Testis (tissue), 2 donors: ENCODE measurements at regions not wholly inside any gene's neighbourhood (a gene's known extent, or its start where the extent isn't known, plus 50 kb on each side); places are given as distances from the start of the nearest gene placed in this dataset.

ENCODE experiments used
- DNase-seq: peaks from one replicate; pipeline ENCODE4 v3.0.0-alpha.2; 2019
- H3K27ac ChIP-seq, 2 donors: fragments of 200-600 bp; sonication (generic); one replicate each; pipeline ENCODE4 v1.5.1; 2019
- H3K27me3 ChIP-seq: fragments of 200-600 bp; sonication (generic); one replicate; pipeline ENCODE4 v1.5.1; 2019
- H3K36me3 ChIP-seq: fragments of 200-600 bp; sonication (generic); one replicate; pipeline ENCODE4 v1.5.1; 2017; ENCODE audit warnings: low read depth; ENCODE audit errors: missing control alignments
- H3K4me1 ChIP-seq: fragments of 200-600 bp; sonication (generic); one replicate; pipeline ENCODE4 v1.5.1; 2019
- H3K4me3 ChIP-seq, 2 donors: fragments of 200-600 bp; sonication (generic); one replicate each; pipeline ENCODE4 v1.5.1; 2017 to 2019
- H3K9me3 ChIP-seq: fragments of 200-600 bp; sonication (generic); one replicate; pipeline ENCODE4 v1.5.1; 2017
- POLR2A ChIP-seq: fragments of 450-650 bp; IDR thresholded peaks from one replicate; pipeline ENCODE4 v1.6.1; 2017; ENCODE audit warnings: antibody characterized with exemption, mild to moderate bottlenecking, moderate library complexity
- WGBS, 2 donors: methylation state at CpG; one replicate each; pipeline ENCODE4 v1.1.5; 2018; 5-methylcytosine and 5-hydroxymethylcytosine counted together
- intact Hi-C: fragments of 100-400 bp; cut with DNase I; formaldehyde crosslinking; loops from one replicate; pipeline ENCODE4 v1.15.1; 2023; ENCODE audit warnings: low total_unique reads
- TF ChIP-seq, protein P1 (sequence below), 3 experiments: fragments of 450-650 bp in 2 of 3; fragments of 200-600 bp in 1 of 3; sonication (generic) in 1 of 3; IDR thresholded peaks; one replicate each; pipeline ENCODE4 v1.5.1; 2016 to 2019; ENCODE audit warnings: antibody characterized with exemption in 3 of 3, mild to moderate bottlenecking in 2 of 3, moderate library complexity in 1 of 3

DNA sequence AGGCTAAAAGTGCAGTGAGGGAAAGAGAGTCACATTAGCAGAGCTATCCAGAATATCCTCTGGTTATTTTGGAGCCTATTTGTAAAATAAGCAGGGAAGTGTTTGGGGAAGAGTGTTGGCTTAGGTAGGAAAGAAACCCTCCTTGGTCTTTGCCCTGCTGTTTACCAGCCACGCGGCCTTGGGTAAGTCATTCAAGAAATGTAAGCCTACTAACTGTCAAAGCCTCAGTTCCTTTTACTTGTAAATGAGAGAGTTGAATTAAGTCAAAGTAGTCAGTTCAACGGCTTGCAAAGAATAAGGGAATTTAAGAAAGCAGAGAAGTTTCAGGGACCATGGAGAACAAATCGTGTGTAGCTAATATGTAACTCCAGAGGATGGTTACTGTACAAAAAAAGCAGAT, 75.8 kb upstream of the TNC start:
- no peak for DNase-seq
- intact Hi-C loops = no loop called here
- no peak overlapping the region for H3K4me3 ChIP-seq
- 78 to 84% methylated on average over 4 of the region's 4 CpGs for WGBS, 2 donors
- H3K27me3 ChIP-seq = no peaks in the 10 kb centered on the region
- no peaks in the 10 kb centered on the region for H3K9me3 ChIP-seq
- H3K4me1 ChIP-seq = no peaks in the 10 kb centered on the region
- no peaks in the 10 kb centered on the region for H3K36me3 ChIP-seq
- no peak for TF ChIP-seq POLR2A
- no peak overlapping the region for H3K27ac ChIP-seq

DNA sequence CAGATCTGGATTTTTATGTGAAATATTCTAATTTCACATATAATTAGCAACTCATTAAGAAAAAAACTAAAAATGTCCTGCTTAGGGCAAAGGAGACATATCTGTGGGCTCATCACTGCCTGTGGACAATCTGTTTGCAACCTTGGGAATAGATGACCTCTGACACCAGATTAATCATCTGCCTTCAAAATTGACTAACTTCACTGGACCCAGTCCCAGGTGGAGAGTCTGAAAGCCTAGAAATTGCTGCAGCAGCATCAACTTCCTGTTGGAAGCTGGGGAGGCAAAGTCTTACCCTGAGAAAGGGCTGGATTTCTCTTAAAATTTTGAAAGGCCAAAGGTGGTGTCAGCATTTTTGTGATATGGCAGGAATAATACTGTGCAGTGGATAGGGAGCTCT, 76.3 kb upstream of the TNC start:
- intact Hi-C loops = no loop called here
- TF ChIP-seq POLR2A = no peak
- TF ChIP-seq, protein P1, sequence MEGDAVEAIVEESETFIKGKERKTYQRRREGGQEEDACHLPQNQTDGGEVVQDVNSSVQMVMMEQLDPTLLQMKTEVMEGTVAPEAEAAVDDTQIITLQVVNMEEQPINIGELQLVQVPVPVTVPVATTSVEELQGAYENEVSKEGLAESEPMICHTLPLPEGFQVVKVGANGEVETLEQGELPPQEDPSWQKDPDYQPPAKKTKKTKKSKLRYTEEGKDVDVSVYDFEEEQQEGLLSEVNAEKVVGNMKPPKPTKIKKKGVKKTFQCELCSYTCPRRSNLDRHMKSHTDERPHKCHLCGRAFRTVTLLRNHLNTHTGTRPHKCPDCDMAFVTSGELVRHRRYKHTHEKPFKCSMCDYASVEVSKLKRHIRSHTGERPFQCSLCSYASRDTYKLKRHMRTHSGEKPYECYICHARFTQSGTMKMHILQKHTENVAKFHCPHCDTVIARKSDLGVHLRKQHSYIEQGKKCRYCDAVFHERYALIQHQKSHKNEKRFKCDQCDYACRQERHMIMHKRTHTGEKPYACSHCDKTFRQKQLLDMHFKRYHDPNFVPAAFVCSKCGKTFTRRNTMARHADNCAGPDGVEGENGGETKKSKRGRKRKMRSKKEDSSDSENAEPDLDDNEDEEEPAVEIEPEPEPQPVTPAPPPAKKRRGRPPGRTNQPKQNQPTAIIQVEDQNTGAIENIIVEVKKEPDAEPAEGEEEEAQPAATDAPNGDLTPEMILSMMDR (IDR thresholded peaks at IDR 0.05) = no peak
- H3K27me3 ChIP-seq = no peaks in the 10 kb centered on the region
- H3K27ac ChIP-seq = no peak overlapping the region
- no peak overlapping the region for H3K4me3 ChIP-seq
- no peaks in the 10 kb centered on the region for H3K4me1 ChIP-seq
- no peak for DNase-seq
- no peaks in the 10 kb centered on the region for H3K36me3 ChIP-seq
- no peaks in the 10 kb centered on the region for H3K9me3 ChIP-seq

DNA sequence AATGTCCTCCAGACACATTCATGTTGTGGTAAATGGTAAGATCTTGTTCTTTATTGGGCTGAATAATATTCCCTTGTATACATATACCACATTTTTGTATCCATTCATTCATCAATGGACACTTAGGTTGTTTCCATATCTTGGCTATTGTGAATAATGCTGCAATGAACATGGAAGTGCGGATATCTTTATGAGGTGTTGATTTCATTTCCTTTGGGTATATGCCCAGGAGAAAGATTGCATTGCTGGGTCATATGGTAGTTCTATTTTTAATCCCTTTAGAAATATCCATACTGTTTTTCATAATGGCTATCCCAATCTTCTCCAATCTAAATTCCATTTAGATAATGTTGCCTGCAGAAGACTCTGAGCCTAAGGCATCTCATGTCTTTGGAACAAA, 78.0 kb upstream of the TNC start:
- TF ChIP-seq POLR2A = no peak
- TF ChIP-seq, protein P1 (IDR thresholded peaks at IDR 0.05) = no peak
- H3K27ac ChIP-seq = no peak overlapping the region
- no peaks in the 10 kb centered on the region for H3K4me1 ChIP-seq
- intact Hi-C loops = no loop called here
- no peak overlapping the region for H3K4me3 ChIP-seq
- no peak for DNase-seq
- no peaks in the 10 kb centered on the region for H3K9me3 ChIP-seq
- WGBS, 2 donors = 85 to 96% methylated on average over 1 of the region's 1 CpG
- H3K27me3 ChIP-seq = no peaks in the 10 kb centered on the region
- H3K36me3 ChIP-seq = no peaks in the 10 kb centered on the region

DNA sequence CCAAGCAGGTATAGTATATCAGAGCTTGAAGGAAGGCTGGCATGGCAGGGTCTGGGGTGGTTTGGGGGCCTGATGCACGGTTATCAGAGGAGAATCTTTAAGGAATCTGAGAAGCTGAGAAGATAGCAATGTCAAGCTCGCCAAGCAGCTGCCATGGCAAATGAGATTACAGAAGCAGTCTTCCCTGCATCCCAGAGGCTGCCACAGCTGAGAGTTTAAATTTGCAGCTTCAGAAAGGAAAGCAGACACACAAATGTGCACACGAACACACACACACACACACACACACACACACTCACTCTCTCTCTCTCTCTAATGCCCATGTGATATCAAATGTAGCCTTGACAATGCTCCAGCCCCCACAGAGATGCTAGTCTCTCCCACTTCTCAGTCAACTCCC, 79.0 kb upstream of the TNC start:
- H3K4me1 ChIP-seq = no peaks in the 10 kb centered on the region
- intact Hi-C loops = no loop called here
- no peaks in the 10 kb centered on the region for H3K27me3 ChIP-seq
- 65 to 73% methylated on average over 3 of the region's 3 CpGs for WGBS, 2 donors
- DNase-seq = no peak
- no peaks in the 10 kb centered on the region for H3K9me3 ChIP-seq
- H3K27ac ChIP-seq = no peak overlapping the region
- no peak overlapping the region for H3K4me3 ChIP-seq
- TF ChIP-seq, protein P1 (IDR thresholded peaks at IDR 0.05) = no peak
- no peak for TF ChIP-seq POLR2A
- H3K36me3 ChIP-seq = no peaks in the 10 kb centered on the region

DNA sequence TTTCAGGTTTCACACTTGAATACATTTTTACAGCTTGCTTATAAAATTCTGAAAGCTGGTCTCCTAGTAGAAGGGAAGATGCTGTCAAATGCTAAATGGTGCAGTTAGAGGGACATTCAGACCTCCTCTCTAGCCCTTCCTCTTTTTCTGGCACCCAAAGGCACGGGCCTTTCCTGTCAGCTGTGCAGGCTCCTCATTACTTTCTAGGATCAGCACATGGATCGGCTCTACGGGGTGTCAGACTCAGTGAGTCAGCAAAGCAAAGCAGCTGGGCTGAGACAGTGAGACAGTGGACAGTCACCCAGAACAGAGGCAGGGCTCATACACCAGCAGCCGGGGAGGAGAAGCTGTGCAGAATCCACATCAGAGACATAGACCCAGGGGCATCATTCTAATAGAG, 80.0 kb upstream of the TNC start:
- H3K9me3 ChIP-seq = no peaks in the 10 kb centered on the region
- H3K27ac ChIP-seq = no peak overlapping the region
- H3K36me3 ChIP-seq = no peaks in the 10 kb centered on the region
- intact Hi-C loops = no loop called here
- no peak overlapping the region for H3K4me3 ChIP-seq
- peak; percentile 16 for DNase-seq
- TF ChIP-seq, protein P1 (IDR thresholded peaks at IDR 0.05) = no peak
- TF ChIP-seq POLR2A = no peak
- H3K27me3 ChIP-seq = no peaks in the 10 kb centered on the region
- 54 to 74% methylated on average over 4 of the region's 4 CpGs for WGBS, 2 donors
- H3K4me1 ChIP-seq = no peaks in the 10 kb centered on the region
